SK-N-SH (cell line): ENCODE measurements at regions not wholly inside any gene's neighbourhood (a gene's known extent, or its start where the extent isn't known, plus 50 kb on each side); places are given as distances from the start of the nearest gene placed in this dataset.
"Not testable (repeated sequence)": the region's sequence is repeated elsewhere in the genome, so short reads cannot be mapped to it uniquely, and the experiment has no call there.

ENCODE experiments used
- EP300 ChIP-seq, 2 experiments: IDR thresholded peaks; 2 replicates each; pipeline versions ENCODE4 v1.4.0 to v1.6.1; 2012; ENCODE audit warnings: borderline replicate concordance in 1 of 2, low read depth in 1 of 2, low read length in 1 of 2
- FOXJ3 ChIP-seq: sonication (generic); formaldehyde crosslinking; IDR thresholded peaks from 2 replicates; pipeline ENCODE4 v1.5.1; 2020; ENCODE audit warnings: mild to moderate bottlenecking, missing genetic modification reagents
- NRF1 ChIP-seq: IDR thresholded peaks from 2 replicates; pipeline ENCODE4 v1.6.1; 2012; ENCODE audit warnings: low read depth, mild to moderate bottlenecking, low read length
- POLR2AphosphoS5 ChIP-seq: IDR thresholded peaks from 2 replicates; pipeline ENCODE4 v1.6.1; 2012; ENCODE audit warnings: low read depth, low read length
- YY1 ChIP-seq: IDR thresholded peaks from 2 replicates; pipeline ENCODE4 v1.4.0; 2012; ENCODE audit warnings: low read depth, mild to moderate bottlenecking
- TF ChIP-seq, protein P1 (sequence below): fragments of 200-600 bp; sonication (generic); IDR thresholded peaks from 2 replicates; pipeline ENCODE4 v1.6.1; 2017; ENCODE audit warnings: antibody characterized with exemption, mild to moderate bottlenecking, moderate library complexity
- TF ChIP-seq, protein P2 (sequence below): IDR thresholded peaks from 2 replicates; pipeline ENCODE4 v1.6.1; 2012; ENCODE audit warnings: mild to moderate bottlenecking, low read depth, low read length, moderate library complexity

DNA sequence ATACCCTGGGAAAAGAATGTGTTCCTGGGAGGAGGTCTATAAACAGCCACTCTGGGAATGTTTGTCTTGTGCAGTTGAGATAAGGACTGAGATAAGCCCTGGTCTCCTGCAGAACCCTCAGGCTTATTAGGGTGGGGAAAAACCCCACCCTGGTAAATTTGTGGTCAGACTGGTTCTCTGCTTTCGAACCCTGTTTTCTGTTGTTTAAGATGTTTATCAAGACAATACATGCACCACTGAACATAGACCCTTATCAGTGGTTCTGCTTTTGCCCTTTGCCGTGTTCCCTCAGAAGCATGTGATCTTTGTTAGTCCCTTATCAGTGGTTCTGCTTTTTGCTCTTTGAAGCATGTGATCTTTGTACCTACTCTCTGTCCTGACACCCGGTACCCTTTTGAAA, 956.0 kb downstream of the GRID1 start:
- TF ChIP-seq YY1; NRF1; EP300 (IDR thresholded peaks at IDR 0.05; ENCODE audit: borderline replicate concordance in 1 of 2, low read depth in 1 of 2, low read length in 1 of 2); FOXJ3 (CRISPR knock-in tag); POLR2AphosphoS5: not testable (repeated sequence)
- TF ChIP-seq, protein P1, sequence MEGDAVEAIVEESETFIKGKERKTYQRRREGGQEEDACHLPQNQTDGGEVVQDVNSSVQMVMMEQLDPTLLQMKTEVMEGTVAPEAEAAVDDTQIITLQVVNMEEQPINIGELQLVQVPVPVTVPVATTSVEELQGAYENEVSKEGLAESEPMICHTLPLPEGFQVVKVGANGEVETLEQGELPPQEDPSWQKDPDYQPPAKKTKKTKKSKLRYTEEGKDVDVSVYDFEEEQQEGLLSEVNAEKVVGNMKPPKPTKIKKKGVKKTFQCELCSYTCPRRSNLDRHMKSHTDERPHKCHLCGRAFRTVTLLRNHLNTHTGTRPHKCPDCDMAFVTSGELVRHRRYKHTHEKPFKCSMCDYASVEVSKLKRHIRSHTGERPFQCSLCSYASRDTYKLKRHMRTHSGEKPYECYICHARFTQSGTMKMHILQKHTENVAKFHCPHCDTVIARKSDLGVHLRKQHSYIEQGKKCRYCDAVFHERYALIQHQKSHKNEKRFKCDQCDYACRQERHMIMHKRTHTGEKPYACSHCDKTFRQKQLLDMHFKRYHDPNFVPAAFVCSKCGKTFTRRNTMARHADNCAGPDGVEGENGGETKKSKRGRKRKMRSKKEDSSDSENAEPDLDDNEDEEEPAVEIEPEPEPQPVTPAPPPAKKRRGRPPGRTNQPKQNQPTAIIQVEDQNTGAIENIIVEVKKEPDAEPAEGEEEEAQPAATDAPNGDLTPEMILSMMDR, result not testable (repeated sequence)
- TF ChIP-seq, protein P2, sequence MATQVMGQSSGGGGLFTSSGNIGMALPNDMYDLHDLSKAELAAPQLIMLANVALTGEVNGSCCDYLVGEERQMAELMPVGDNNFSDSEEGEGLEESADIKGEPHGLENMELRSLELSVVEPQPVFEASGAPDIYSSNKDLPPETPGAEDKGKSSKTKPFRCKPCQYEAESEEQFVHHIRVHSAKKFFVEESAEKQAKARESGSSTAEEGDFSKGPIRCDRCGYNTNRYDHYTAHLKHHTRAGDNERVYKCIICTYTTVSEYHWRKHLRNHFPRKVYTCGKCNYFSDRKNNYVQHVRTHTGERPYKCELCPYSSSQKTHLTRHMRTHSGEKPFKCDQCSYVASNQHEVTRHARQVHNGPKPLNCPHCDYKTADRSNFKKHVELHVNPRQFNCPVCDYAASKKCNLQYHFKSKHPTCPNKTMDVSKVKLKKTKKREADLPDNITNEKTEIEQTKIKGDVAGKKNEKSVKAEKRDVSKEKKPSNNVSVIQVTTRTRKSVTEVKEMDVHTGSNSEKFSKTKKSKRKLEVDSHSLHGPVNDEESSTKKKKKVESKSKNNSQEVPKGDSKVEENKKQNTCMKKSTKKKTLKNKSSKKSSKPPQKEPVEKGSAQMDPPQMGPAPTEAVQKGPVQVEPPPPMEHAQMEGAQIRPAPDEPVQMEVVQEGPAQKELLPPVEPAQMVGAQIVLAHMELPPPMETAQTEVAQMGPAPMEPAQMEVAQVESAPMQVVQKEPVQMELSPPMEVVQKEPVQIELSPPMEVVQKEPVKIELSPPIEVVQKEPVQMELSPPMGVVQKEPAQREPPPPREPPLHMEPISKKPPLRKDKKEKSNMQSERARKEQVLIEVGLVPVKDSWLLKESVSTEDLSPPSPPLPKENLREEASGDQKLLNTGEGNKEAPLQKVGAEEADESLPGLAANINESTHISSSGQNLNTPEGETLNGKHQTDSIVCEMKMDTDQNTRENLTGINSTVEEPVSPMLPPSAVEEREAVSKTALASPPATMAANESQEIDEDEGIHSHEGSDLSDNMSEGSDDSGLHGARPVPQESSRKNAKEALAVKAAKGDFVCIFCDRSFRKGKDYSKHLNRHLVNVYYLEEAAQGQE, result not testable (repeated sequence)
